ENCODE measurements at regions not wholly inside any gene's neighbourhood (a gene's known extent, or its start where the extent isn't known, plus 50 kb on each side); places are given as distances from the start of the nearest gene placed in this dataset.
"Not testable (repeated sequence)": the region's sequence is repeated elsewhere in the genome, so short reads cannot be mapped to it uniquely, and the experiment has no call there.

DNA sequence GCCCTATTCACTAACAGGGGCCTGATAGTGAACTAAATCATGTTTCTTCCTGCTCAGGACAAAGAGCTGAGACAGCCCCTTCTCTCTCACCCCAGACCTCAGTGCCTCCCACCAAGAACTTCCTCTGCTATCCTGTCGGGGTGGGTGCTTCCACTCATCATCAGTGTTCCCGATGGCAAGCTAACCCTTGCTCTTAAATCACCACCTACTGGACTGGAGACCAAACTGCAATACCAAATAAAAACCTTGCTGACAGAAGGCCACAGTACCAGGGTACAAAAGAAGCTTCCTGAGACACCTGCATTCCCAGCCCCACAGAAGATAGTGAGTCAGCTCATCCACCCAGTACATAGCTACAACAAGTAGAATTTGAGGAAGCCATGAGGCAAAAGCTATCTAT lies 799.5 kb downstream of the LTN1 start:
- H3K4me1 Mint-ChIP-seq = no peaks in the 10 kb centered on the region
- DNase-seq (no peak), ATAC-seq (no peak)
- H3K27ac Mint-ChIP-seq = no peak overlapping the region
- H3K27me3 Mint-ChIP-seq = no peaks in the 10 kb centered on the region
- H3K36me3 Mint-ChIP-seq (ENCODE audit: low read depth) = no peaks in the 10 kb centered on the region
- H3K9me3 ChIP-seq (ENCODE audit: control insufficient read depth, low read length, poor library complexity, severe bottlenecking) = no peaks in the 10 kb centered on the region
- H3K4me3 Mint-ChIP-seq = no peak overlapping the region

DNA sequence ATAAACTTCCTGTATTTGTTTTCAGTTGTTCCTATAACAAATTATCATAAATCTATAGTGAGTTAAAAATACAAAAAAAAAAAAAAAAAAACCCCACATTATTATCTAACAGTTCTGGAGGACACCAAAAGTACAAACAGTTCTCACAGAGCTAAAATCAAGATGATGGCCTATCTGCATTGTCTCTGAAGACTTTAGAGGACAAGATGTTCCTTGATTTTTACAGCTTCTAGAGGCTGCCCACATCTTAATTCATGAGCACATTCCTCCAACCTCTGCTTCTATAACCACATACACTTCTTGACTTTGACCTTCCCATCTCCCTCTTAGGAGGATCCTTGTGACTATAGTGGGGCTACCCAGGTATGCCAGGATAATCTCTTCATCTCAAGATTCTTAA lies 806.1 kb downstream of the LTN1 start:
- H3K27ac Mint-ChIP-seq = no peak overlapping the region
- no peaks in the 10 kb centered on the region for H3K9me3 ChIP-seq (ENCODE audit: control insufficient read depth, low read length, poor library complexity, severe bottlenecking)
- no peaks in the 10 kb centered on the region for H3K36me3 Mint-ChIP-seq (ENCODE audit: low read depth)
- no peaks in the 10 kb centered on the region for H3K27me3 Mint-ChIP-seq
- H3K4me3 Mint-ChIP-seq = no peak overlapping the region
- no peak for DNase-seq
- no peaks in the 10 kb centered on the region for H3K4me1 Mint-ChIP-seq
- no peak for ATAC-seq

DNA sequence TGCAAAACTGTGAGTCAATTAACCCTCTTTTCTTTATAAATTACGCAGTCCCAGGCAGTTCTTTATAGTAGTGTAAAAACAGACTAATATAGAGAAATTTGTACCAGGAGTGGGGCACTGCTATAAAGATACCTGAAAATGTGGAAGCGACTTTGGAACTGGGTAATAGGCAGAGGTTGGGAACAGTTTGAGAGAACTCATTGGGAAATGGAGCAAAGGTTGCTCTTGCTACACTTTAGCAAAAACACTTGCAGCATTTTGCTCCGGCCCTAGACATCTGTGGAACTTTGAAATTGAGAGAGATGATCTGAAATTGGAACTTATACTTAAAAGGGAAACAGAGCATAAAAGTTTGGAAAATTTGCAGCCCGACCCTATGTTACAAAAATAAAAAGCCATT lies 810.9 kb downstream of the LTN1 start:
- no peak for DNase-seq
- no peaks in the 10 kb centered on the region for H3K9me3 ChIP-seq (ENCODE audit: control insufficient read depth, low read length, poor library complexity, severe bottlenecking)
- H3K36me3 Mint-ChIP-seq (ENCODE audit: low read depth) = no peaks in the 10 kb centered on the region
- H3K4me1 Mint-ChIP-seq = no peaks in the 10 kb centered on the region
- H3K27ac Mint-ChIP-seq = no peak overlapping the region
- H3K4me3 Mint-ChIP-seq = no peak overlapping the region
- H3K27me3 Mint-ChIP-seq = no peaks in the 10 kb centered on the region
- no peak for ATAC-seq

DNA sequence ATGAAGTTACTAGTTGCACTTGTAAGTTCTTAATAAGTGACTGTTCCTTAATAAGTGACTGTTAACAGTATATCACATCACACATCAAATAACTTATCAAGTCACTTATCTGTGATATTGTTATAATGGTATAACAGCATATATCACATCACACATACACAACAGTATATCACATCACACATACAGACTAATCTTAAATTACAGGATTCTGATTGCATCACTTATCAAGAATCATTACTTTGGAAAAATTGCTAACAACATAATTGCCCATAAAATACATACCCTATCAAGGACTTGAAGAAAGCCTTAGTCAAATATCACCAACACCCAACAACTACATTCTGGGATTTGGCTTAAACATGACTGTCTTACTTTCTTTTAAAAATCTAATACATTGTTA lies 813.5 kb downstream of the LTN1 start:
- no peaks in the 10 kb centered on the region for H3K9me3 ChIP-seq (ENCODE audit: control insufficient read depth, low read length, poor library complexity, severe bottlenecking)
- Mint-ChIP-seq H3K4me1 (no peaks in the 10 kb centered on the region), H3K36me3 (ENCODE audit: low read depth) (no peaks in the 10 kb centered on the region), H3K27ac (no peak overlapping the region), H3K4me3 (no peak overlapping the region), H3K27me3 (no peaks in the 10 kb centered on the region)
- DNase-seq (no peak), ATAC-seq (no peak)

DNA sequence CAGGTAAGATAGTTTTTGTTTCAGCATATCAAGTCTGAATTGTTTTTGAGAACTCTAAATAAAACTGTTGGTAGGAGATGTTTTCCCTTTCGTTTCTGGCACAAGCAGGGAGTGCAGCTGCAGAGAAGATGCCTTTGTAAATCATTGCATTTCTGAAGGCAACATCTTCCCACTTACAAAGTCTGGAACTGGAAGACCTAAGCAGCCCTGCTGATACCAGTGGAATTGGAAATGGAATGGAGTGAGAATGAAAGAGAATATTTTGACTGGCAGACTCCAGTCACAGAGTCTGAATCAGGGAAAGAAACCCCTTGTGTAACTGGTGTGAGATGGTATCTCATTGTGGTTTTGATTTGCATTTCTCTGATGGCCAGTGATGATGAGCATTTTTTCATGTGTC lies 815.6 kb downstream of the LTN1 start:
- no peak for ATAC-seq
- DNase-seq = no peak
- no peak overlapping the region for H3K4me3 Mint-ChIP-seq
- no peaks in the 10 kb centered on the region for H3K36me3 Mint-ChIP-seq (ENCODE audit: low read depth)
- H3K27ac Mint-ChIP-seq = no peak overlapping the region
- H3K9me3 ChIP-seq (ENCODE audit: control insufficient read depth, low read length, poor library complexity, severe bottlenecking) = no peaks in the 10 kb centered on the region
- H3K27me3 Mint-ChIP-seq = no peaks in the 10 kb centered on the region
- H3K4me1 Mint-ChIP-seq = no peaks in the 10 kb centered on the region

DNA sequence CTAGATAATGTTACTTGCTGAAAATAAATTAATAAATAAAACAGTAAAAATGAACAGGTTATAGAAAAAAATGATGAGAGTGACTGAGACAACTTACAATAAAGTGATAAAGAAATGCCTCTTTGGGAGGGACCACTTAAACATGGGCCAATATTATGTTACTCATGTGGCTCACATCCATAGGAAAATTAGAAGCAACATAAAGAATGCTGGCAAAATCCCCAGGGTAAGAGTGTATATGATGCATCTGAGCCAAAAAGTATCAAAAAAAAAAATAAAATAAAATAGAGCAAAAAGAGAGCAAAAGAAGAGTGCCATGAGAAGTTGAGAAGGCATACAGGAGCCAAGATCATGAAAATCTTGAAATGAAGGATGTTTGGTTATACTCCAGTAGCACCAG lies 818.0 kb downstream of the LTN1 start:
- ATAC-seq = no peak
- H3K9me3 ChIP-seq (ENCODE audit: control insufficient read depth, low read length, poor library complexity, severe bottlenecking) = no peaks in the 10 kb centered on the region
- H3K4me3 Mint-ChIP-seq = no peak overlapping the region
- H3K27me3 Mint-ChIP-seq = no peaks in the 10 kb centered on the region
- no peaks in the 10 kb centered on the region for H3K36me3 Mint-ChIP-seq (ENCODE audit: low read depth)
- no peak for DNase-seq
- no peaks in the 10 kb centered on the region for H3K4me1 Mint-ChIP-seq
- H3K27ac Mint-ChIP-seq = no peak overlapping the region

DNA sequence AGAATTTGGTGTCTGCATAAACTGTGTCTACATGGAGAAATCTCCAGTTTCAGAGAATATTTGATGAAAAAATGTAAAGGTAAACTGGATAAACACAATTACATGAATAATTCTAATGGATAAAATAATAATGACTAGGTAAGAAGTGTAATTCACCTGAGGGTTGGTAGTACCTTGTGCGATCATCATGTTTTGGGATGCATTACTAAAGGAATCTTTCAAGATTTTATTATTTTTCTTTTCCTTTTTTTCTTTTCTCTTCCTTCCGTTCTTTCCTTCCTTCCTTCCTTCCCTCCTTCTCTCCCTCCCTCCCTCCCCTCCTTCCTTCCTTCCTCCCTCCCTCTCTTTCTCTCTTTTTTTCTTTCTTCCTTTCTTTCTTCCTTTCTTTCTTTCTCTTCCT lies 818.7 kb downstream of the LTN1 start:
- ATAC-seq = no peak
- H3K27ac Mint-ChIP-seq = no peak overlapping the region
- no peaks in the 10 kb centered on the region for H3K9me3 ChIP-seq (ENCODE audit: control insufficient read depth, low read length, poor library complexity, severe bottlenecking)
- DNase-seq = no peak
- H3K36me3 Mint-ChIP-seq (ENCODE audit: low read depth) = no peaks in the 10 kb centered on the region
- no peaks in the 10 kb centered on the region for H3K27me3 Mint-ChIP-seq
- H3K4me3 Mint-ChIP-seq = no peak overlapping the region
- H3K4me1 Mint-ChIP-seq = no peaks in the 10 kb centered on the region

DNA sequence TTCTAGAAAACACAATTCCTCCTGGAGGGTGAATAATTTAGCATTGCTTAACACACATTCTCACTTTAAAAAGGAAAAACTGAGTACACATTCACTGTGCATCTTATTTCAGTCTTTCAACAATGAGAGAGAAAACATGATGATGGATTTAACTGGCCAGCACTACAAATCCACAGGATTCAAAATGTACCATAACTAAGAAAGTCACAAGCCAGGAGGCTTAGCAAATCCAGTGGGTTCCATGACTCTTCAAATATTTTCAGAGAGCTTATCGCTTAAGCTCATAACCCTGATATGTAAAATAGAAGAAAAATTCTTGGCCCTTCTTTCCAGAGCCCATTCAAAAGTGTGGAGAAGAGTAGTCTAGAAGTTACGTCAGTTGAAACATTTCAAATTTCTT lies 820.3 kb downstream of the LTN1 start:
- no peak for ATAC-seq
- Mint-ChIP-seq H3K27ac (no peak overlapping the region), H3K4me1 (no peaks in the 10 kb centered on the region), H3K36me3 (ENCODE audit: low read depth) (no peaks in the 10 kb centered on the region), H3K27me3 (no peaks in the 10 kb centered on the region), H3K4me3 (no peak overlapping the region)
- no peak for DNase-seq
- no peaks in the 10 kb centered on the region for H3K9me3 ChIP-seq (ENCODE audit: control insufficient read depth, low read length, poor library complexity, severe bottlenecking)

DNA sequence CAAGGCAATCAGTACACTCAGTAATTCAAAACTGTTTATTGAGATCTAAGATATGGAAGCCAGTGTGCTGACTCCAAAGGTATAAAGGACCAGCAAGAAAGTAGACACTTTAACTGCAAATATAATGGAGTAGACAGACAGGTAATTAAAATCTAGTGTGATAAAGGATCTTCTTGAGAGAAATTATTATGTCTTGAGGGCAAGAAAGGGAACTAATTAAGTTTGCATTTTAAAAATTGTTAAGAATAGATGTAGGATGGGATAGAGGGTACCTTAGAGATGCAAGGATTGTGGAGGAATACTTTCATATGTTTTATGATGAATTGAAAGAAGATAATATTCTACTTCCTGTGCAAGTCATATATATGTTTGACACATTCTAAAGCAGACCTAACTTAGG lies 825.3 kb downstream of the LTN1 start:
- ATAC-seq (no peak), DNase-seq (no peak)
- H3K27ac Mint-ChIP-seq = no peak overlapping the region
- H3K4me3 Mint-ChIP-seq = no peak overlapping the region
- no peaks in the 10 kb centered on the region for H3K27me3 Mint-ChIP-seq
- no peaks in the 10 kb centered on the region for H3K4me1 Mint-ChIP-seq
- no peaks in the 10 kb centered on the region for H3K36me3 Mint-ChIP-seq (ENCODE audit: low read depth)
- no peaks in the 10 kb centered on the region for H3K9me3 ChIP-seq (ENCODE audit: control insufficient read depth, low read length, poor library complexity, severe bottlenecking)

DNA sequence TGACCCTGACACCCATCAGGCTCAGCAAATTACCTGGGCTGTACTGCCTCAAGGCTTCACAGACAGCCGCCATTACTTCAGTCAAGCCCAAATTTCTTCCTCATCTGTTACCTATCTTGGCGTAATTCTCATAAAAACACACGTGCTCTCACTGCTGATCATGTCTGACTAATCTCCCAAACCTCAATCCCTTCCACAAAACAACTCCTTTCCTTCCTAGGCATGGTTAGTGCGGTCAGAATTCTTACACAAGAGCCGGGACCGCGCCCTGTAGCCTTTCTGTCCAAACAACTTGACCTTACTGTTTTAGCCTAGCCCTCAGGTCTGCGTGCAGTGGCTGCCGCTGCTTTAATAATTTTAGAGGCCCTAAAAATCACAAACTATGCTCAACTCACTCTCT lies 828.2 kb downstream of the LTN1 start:
- H3K36me3 Mint-ChIP-seq (ENCODE audit: low read depth) = not testable (repeated sequence)

DNA sequence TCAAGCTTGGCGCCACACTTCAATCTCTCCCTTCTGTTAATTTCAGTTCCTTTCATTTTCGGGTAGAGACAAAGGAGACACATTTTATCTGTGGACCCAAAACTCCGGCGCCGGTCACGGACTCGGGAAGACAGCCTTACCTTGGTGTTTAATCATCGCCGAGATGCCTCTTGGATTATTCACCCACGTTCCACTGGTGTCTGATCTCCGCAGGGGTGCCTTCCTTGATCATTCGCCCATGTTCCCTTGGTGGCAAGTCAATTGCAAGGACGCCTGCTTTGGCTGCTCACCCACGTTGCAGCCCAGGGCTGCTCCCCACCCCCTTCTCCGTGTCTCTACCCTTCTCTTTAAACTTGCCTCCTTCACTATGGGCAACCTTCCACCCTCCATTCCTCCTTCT lies 830.6 kb downstream of the LTN1 start:
- H3K27ac Mint-ChIP-seq; H3K4me3 Mint-ChIP-seq; H3K4me1 Mint-ChIP-seq; H3K27me3 Mint-ChIP-seq; H3K36me3 Mint-ChIP-seq (ENCODE audit: low read depth); H3K9me3 ChIP-seq (ENCODE audit: control insufficient read depth, low read length, poor library complexity, severe bottlenecking); DNase-seq; ATAC-seq: not testable (repeated sequence)

More for the DNA sequence above, 828.2 kb downstream of the LTN1 start:
- not testable (repeated sequence) for H3K9me3 ChIP-seq (ENCODE audit: control insufficient read depth, low read length, poor library complexity, severe bottlenecking); H3K27me3 Mint-ChIP-seq; DNase-seq; ATAC-seq; H3K4me1 Mint-ChIP-seq; H3K4me3 Mint-ChIP-seq; H3K27ac Mint-ChIP-seq

DNA sequence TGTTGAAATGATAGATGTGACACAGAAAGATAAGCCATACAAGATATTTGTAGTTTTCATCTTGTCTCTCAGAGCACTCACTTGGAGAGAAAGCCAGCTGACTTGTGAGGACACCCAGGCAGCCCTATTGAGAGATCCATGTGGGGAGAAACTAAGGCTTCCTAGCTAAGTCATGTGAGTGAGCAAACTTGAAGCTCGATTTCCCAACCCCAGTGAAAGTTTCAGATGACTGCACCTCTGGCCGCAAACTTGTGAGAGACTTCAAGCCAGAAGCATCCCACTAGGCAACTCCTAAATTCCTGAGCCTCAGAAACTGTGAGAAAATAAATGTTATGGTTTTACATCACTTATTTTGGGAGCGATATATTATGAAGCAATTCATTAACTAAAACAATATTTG lies 832.3 kb downstream of the LTN1 start:
- no peaks in the 10 kb centered on the region for H3K36me3 Mint-ChIP-seq (ENCODE audit: low read depth)
- H3K27ac Mint-ChIP-seq = no peak overlapping the region
- no peaks in the 10 kb centered on the region for H3K4me1 Mint-ChIP-seq
- no peaks in the 10 kb centered on the region for H3K27me3 Mint-ChIP-seq
- no peak overlapping the region for H3K4me3 Mint-ChIP-seq
- ATAC-seq (no peak), DNase-seq (no peak)
- H3K9me3 ChIP-seq (ENCODE audit: control insufficient read depth, low read length, poor library complexity, severe bottlenecking) = no peaks in the 10 kb centered on the region

DNA sequence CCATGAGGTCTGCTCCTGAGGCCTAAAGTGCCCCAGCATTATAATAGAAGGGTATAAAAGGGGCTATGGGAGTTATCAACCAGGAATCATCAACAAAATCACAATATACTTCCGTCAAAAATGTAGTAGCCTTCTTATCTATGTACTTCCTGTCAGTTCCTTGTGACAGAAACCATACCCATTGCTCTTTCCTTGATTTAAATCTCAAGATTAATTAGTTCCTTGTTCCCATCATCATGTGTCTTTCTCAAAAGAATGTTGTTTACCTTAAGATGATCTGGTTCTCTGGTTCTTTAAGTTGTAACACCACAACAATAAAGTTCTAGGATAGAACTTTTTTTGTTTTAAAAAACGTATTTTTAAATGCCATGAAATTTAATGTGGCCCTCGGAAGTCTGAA lies 833.3 kb downstream of the LTN1 start:
- H3K27ac Mint-ChIP-seq = no peak overlapping the region
- H3K27me3 Mint-ChIP-seq = no peaks in the 10 kb centered on the region
- no peaks in the 10 kb centered on the region for H3K4me1 Mint-ChIP-seq
- H3K9me3 ChIP-seq (ENCODE audit: control insufficient read depth, low read length, poor library complexity, severe bottlenecking) = no peaks in the 10 kb centered on the region
- H3K4me3 Mint-ChIP-seq = no peak overlapping the region
- no peak for DNase-seq
- no peak for ATAC-seq
- no peaks in the 10 kb centered on the region for H3K36me3 Mint-ChIP-seq (ENCODE audit: low read depth)

DNA sequence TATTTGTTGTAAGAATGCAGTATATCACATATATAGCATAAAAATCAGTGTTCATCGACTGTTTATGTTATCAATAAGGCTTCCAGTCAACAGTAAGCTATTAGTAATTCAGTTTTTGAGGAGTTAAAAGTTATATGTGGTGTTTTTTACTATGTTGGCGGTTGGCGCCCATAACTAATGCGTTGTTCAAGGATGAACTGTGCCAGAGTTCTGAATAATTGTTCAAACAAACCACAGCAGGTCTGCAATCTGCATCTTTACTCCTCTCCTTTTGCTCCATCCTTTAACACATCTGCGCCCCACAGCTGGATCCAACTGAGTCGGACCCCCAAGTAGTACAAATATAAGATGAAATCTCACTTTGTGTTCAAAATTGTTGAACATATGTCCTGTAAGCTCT lies 836.1 kb downstream of the LTN1 start:
- no peaks in the 10 kb centered on the region for H3K27me3 Mint-ChIP-seq
- H3K4me1 Mint-ChIP-seq = no peaks in the 10 kb centered on the region
- H3K36me3 Mint-ChIP-seq (ENCODE audit: low read depth) = no peaks in the 10 kb centered on the region
- H3K4me3 Mint-ChIP-seq = no peak overlapping the region
- H3K9me3 ChIP-seq (ENCODE audit: control insufficient read depth, low read length, poor library complexity, severe bottlenecking) = no peaks in the 10 kb centered on the region
- H3K27ac Mint-ChIP-seq = no peak overlapping the region
- no peak for ATAC-seq
- DNase-seq = no peak

DNA sequence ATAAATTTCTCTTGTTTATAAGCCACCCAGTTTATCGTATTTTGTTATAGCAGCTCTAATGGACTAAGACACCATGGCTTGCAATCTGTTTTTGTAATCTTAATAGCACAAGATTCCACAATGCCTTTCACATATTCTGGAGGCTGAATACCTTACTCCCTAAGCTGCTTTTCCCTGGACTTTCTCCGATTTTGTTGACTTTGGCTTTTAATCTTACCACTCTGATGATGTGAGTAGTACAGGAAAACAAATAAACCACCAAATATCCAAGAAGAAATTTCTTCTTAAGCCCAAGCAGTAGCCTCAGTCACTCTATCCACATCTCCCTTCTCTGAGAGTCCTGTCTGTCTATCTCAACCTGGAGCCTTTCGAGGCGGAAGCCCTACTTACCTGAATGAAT lies 838.6 kb downstream of the LTN1 start:
- DNase-seq (no peak), ATAC-seq (no peak)
- no peaks in the 10 kb centered on the region for H3K4me1 Mint-ChIP-seq
- no peak overlapping the region for H3K4me3 Mint-ChIP-seq
- H3K27me3 Mint-ChIP-seq = no peaks in the 10 kb centered on the region
- H3K27ac Mint-ChIP-seq = no peak overlapping the region
- no peaks in the 10 kb centered on the region for H3K36me3 Mint-ChIP-seq (ENCODE audit: low read depth)
- H3K9me3 ChIP-seq (ENCODE audit: control insufficient read depth, low read length, poor library complexity, severe bottlenecking) = no peaks in the 10 kb centered on the region
